ENCODE measurements at regions not wholly inside any gene's neighbourhood (a gene's known extent, or its start where the extent isn't known, plus 50 kb on each side); places are given as distances from the start of the nearest gene placed in this dataset.

GRCh38 chr1:37282764-37283163 is 191.6 kb upstream of the ZC3H12A start:
- Histone ChIP-seq H3K36me3 (ENCODE audit: low read length) (no peaks in the 10 kb centered on the region), H3K79me2 (ENCODE audit: insufficient read depth, low read length) (no peaks in the 10 kb centered on the region), H3K27me3 (ENCODE audit: low read length) (no peaks in the 10 kb centered on the region), H3K9ac (ENCODE audit: low read length) (no peak overlapping the region), H3K9me2 (replicated peaks; ENCODE audit: insufficient read depth, low read length) (no peaks in the 10 kb centered on the region), H4K20me1 (ENCODE audit: low read depth, low read length) (no peaks in the 10 kb centered on the region), H3K27ac (ENCODE audit: low read depth, low read length) (no peak overlapping the region), H3F3A (ENCODE audit: insufficient read depth) (no peaks in the 10 kb centered on the region), H3K4me3 (ENCODE audit: insufficient read depth, low read length, poor library complexity, severe bottlenecking) (no peak overlapping the region), H3K4me2 (ENCODE audit: low read depth, low read length, poor library complexity, severe bottlenecking) (no peak overlapping the region), H2AFZ (ENCODE audit: low read depth, low read length, severe bottlenecking) (no peak overlapping the region), H3K9me3 (ENCODE audit: insufficient read depth, low read length) (peaks cover 6% of the 10 kb centered on the region; the same call in 1 of the 2 replicates)
- no peak for TF ChIP-seq CTCF (IDR thresholded peaks at IDR 0.05; ENCODE audit: insufficient read depth, low read length, poor library complexity, severe bottlenecking)
- no peak for TF ChIP-seq EZH2phosphoT487 (conservative IDR thresholded peaks at IDR 0.05; ENCODE audit: low read length)

GRCh38 chr1:37284053-37284452 is 190.3 kb upstream of the ZC3H12A start:
- no peaks in the 10 kb centered on the region for H3F3A ChIP-seq (ENCODE audit: insufficient read depth)
- H3K27ac ChIP-seq (ENCODE audit: low read depth, low read length), result no peak overlapping the region
- no peak overlapping the region for H2AFZ ChIP-seq (ENCODE audit: low read depth, low read length, severe bottlenecking)
- no peak overlapping the region for H3K4me3 ChIP-seq (ENCODE audit: insufficient read depth, low read length, poor library complexity, severe bottlenecking)
- peaks cover 6% of the 10 kb centered on the region; the same call in 1 of the 2 replicates for H3K9me3 ChIP-seq (ENCODE audit: insufficient read depth, low read length)
- H3K4me2 ChIP-seq (ENCODE audit: low read depth, low read length, poor library complexity, severe bottlenecking), result no peak overlapping the region
- H3K79me2 ChIP-seq (ENCODE audit: insufficient read depth, low read length), result no peaks in the 10 kb centered on the region
- no peak for TF ChIP-seq EZH2phosphoT487 (conservative IDR thresholded peaks at IDR 0.05; ENCODE audit: low read length)
- TF ChIP-seq CTCF (IDR thresholded peaks at IDR 0.05; ENCODE audit: insufficient read depth, low read length, poor library complexity, severe bottlenecking), result no peak
- no peaks in the 10 kb centered on the region for H4K20me1 ChIP-seq (ENCODE audit: low read depth, low read length)
- no peaks in the 10 kb centered on the region for H3K27me3 ChIP-seq (ENCODE audit: low read length)
- no peak overlapping the region for H3K9ac ChIP-seq (ENCODE audit: low read length)
- H3K36me3 ChIP-seq (ENCODE audit: low read length), result no peaks in the 10 kb centered on the region
- H3K9me2 ChIP-seq (replicated peaks; ENCODE audit: insufficient read depth, low read length), result no peaks in the 10 kb centered on the region

GRCh38 chr1:37286881-37287280 is 187.5 kb upstream of the ZC3H12A start:
- Histone ChIP-seq H3K4me3 (ENCODE audit: insufficient read depth, low read length, poor library complexity, severe bottlenecking) (no peak overlapping the region), H4K20me1 (ENCODE audit: low read depth, low read length) (no peaks in the 10 kb centered on the region), H3K9ac (ENCODE audit: low read length) (no peak overlapping the region), H3K4me2 (ENCODE audit: low read depth, low read length, poor library complexity, severe bottlenecking) (no peak overlapping the region), H3K9me2 (replicated peaks; ENCODE audit: insufficient read depth, low read length) (no peaks in the 10 kb centered on the region), H3K36me3 (ENCODE audit: low read length) (no peaks in the 10 kb centered on the region), H3K27ac (ENCODE audit: low read depth, low read length) (no peak overlapping the region), H3K9me3 (ENCODE audit: insufficient read depth, low read length) (no peaks in the 10 kb centered on the region), H2AFZ (ENCODE audit: low read depth, low read length, severe bottlenecking) (no peak overlapping the region), H3K79me2 (ENCODE audit: insufficient read depth, low read length) (no peaks in the 10 kb centered on the region), H3K27me3 (ENCODE audit: low read length) (no peaks in the 10 kb centered on the region), H3F3A (ENCODE audit: insufficient read depth) (no peaks in the 10 kb centered on the region)
- TF ChIP-seq CTCF (IDR thresholded peaks at IDR 0.05; ENCODE audit: insufficient read depth, low read length, poor library complexity, severe bottlenecking), result no peak
- no peak for TF ChIP-seq EZH2phosphoT487 (conservative IDR thresholded peaks at IDR 0.05; ENCODE audit: low read length)

All from SU-DHL-6 (cell line).